Rectal smooth muscle tissue (tissue), 1 donor: ENCODE measurements at regions not wholly inside any gene's neighbourhood (a gene's known extent, or its start where the extent isn't known, plus 50 kb on each side); places are given as distances from the start of the nearest gene placed in this dataset.

ENCODE experiments used
- H3K27ac ChIP-seq: one replicate; pipeline ENCODE4 v1.7.0; 2013; ENCODE audit warnings: low read depth, low read length, inconsistent platforms
- H3K27me3 ChIP-seq: one replicate; pipeline ENCODE4 v1.7.0; 2013; ENCODE audit warnings: low read length; ENCODE audit not compliant: control insufficient read depth, insufficient read depth
- H3K36me3 ChIP-seq: one replicate; pipeline ENCODE4 v1.7.0; 2013; ENCODE audit warnings: low read length; ENCODE audit not compliant: control insufficient read depth, insufficient read depth
- H3K4me1 ChIP-seq: one replicate; pipeline ENCODE4 v1.7.0; 2013; ENCODE audit warnings: low read length; ENCODE audit not compliant: control insufficient read depth, insufficient read depth
- H3K4me3 ChIP-seq: one replicate; pipeline ENCODE4 v1.7.0; 2013; ENCODE audit warnings: low read length
- H3K9ac ChIP-seq: one replicate; pipeline ENCODE4 v1.7.0; 2013; ENCODE audit warnings: low read length

- Histone ChIP-seq H3K27me3 (no peaks in the 10 kb centered on the region), H3K4me1 (no peaks in the 10 kb centered on the region), H3K36me3 (no peaks in the 10 kb centered on the region), H3K4me3 (no peak overlapping the region), H3K9ac (no peak overlapping the region), H3K27ac (no peak overlapping the region)
These were observed 75.2 kb upstream of the PMEPA1 start for GRCh38 chr20:57785061-57785460.

- no peak overlapping the region for H3K27ac ChIP-seq
- no peak overlapping the region for H3K9ac ChIP-seq
- no peaks in the 10 kb centered on the region for H3K4me1 ChIP-seq
- H3K4me3 ChIP-seq, result no peak overlapping the region
- no peaks in the 10 kb centered on the region for H3K36me3 ChIP-seq
- no peaks in the 10 kb centered on the region for H3K27me3 ChIP-seq
These were observed 74.4 kb upstream of the PMEPA1 start for GRCh38 chr20:57783956-57784837.

GRCh38 chr20:57783196-57783595 lies 73.4 kb upstream of the PMEPA1 start:
- no peak overlapping the region for H3K4me3 ChIP-seq
- no peaks in the 10 kb centered on the region for H3K27me3 ChIP-seq
- no peak overlapping the region for H3K27ac ChIP-seq

GRCh38 chr20:57782631-57783041 lies 72.8 kb upstream of the PMEPA1 start:
- H3K9ac ChIP-seq, result no peak overlapping the region
- H3K36me3 ChIP-seq, result no peaks in the 10 kb centered on the region
- no peaks in the 10 kb centered on the region for H3K4me1 ChIP-seq
- H3K4me3 ChIP-seq, result no peak overlapping the region
- no peak overlapping the region for H3K27ac ChIP-seq
- no peaks in the 10 kb centered on the region for H3K27me3 ChIP-seq

More at GRCh38 chr20:57783196-57783595, 73.4 kb upstream of the PMEPA1 start:
- Histone ChIP-seq H3K4me1 (no peaks in the 10 kb centered on the region), H3K36me3 (no peaks in the 10 kb centered on the region), H3K9ac (no peak overlapping the region)

- Histone ChIP-seq H3K27me3 (no peaks in the 10 kb centered on the region), H3K4me3 (no peak overlapping the region), H3K9ac (no peak overlapping the region)
These were observed 72.1 kb upstream of the PMEPA1 start for GRCh38 chr20:57781901-57782300.

GRCh38 chr20:57780906-57781305 lies 71.1 kb upstream of the PMEPA1 start:
- H3K4me3 ChIP-seq, result no peak overlapping the region
- H3K36me3 ChIP-seq, result no peaks in the 10 kb centered on the region
- H3K27ac ChIP-seq, result no peak overlapping the region
- no peaks in the 10 kb centered on the region for H3K27me3 ChIP-seq
- no peak overlapping the region for H3K9ac ChIP-seq
- no peaks in the 10 kb centered on the region for H3K4me1 ChIP-seq

More at GRCh38 chr20:57781901-57782300, 72.1 kb upstream of the PMEPA1 start:
- H3K36me3 ChIP-seq, result no peaks in the 10 kb centered on the region
- no peaks in the 10 kb centered on the region for H3K4me1 ChIP-seq
- no peak overlapping the region for H3K27ac ChIP-seq

GRCh38 chr20:57780398-57780797 lies 70.6 kb upstream of the PMEPA1 start:
- H3K27ac ChIP-seq, result no peak overlapping the region
- H3K36me3 ChIP-seq, result no peaks in the 10 kb centered on the region
- no peak overlapping the region for H3K9ac ChIP-seq
- H3K4me1 ChIP-seq, result no peaks in the 10 kb centered on the region
- no peaks in the 10 kb centered on the region for H3K27me3 ChIP-seq
- no peak overlapping the region for H3K4me3 ChIP-seq

- Histone ChIP-seq H3K36me3 (no peaks in the 10 kb centered on the region), H3K27ac (no peak overlapping the region), H3K4me1 (no peaks in the 10 kb centered on the region), H3K4me3 (no peak overlapping the region), H3K27me3 (no peaks in the 10 kb centered on the region), H3K9ac (no peak overlapping the region)
These were observed 69.7 kb upstream of the PMEPA1 start for GRCh38 chr20:57779401-57780003.

- Histone ChIP-seq H3K36me3 (no peaks in the 10 kb centered on the region), H3K4me1 (no peaks in the 10 kb centered on the region), H3K4me3 (no peak overlapping the region), H3K27me3 (no peaks in the 10 kb centered on the region), H3K27ac (no peak overlapping the region), H3K9ac (no peak overlapping the region)
These were observed 68.1 kb upstream of the PMEPA1 start for GRCh38 chr20:57777911-57778310.

GRCh38 chr20:57774951-57775350 lies 65.1 kb upstream of the PMEPA1 start:
- H3K4me3 ChIP-seq, result no peak overlapping the region
- H3K4me1 ChIP-seq, result no peaks in the 10 kb centered on the region
- H3K27me3 ChIP-seq, result no peaks in the 10 kb centered on the region
- H3K27ac ChIP-seq, result no peak overlapping the region
- no peaks in the 10 kb centered on the region for H3K36me3 ChIP-seq
- H3K9ac ChIP-seq, result no peak overlapping the region

GRCh38 chr20:57774111-57774880 lies 64.5 kb upstream of the PMEPA1 start:
- Histone ChIP-seq H3K4me3 (no peak overlapping the region), H3K27ac (no peak overlapping the region), H3K4me1 (no peaks in the 10 kb centered on the region), H3K36me3 (no peaks in the 10 kb centered on the region), H3K27me3 (no peaks in the 10 kb centered on the region), H3K9ac (no peak overlapping the region)

GRCh38 chr20:57773059-57773815 lies 63.4 kb upstream of the PMEPA1 start:
- no peak overlapping the region for H3K9ac ChIP-seq
- no peak overlapping the region for H3K4me3 ChIP-seq
- no peaks in the 10 kb centered on the region for H3K4me1 ChIP-seq
- no peaks in the 10 kb centered on the region for H3K27me3 ChIP-seq
- H3K27ac ChIP-seq, result no peak overlapping the region
- no peaks in the 10 kb centered on the region for H3K36me3 ChIP-seq
